Neural progenitor cell (in vitro differentiated cells): ENCODE measurements at regions not wholly inside any gene's neighbourhood (a gene's known extent, or its start where the extent isn't known, plus 50 kb on each side); places are given as distances from the start of the nearest gene placed in this dataset.

Experiments
- DNase-seq: peaks from one replicate; pipeline ENCODE4 v3.0.0-alpha.2; 2016; ENCODE audit warnings: low spot score
- H2AFZ ChIP-seq: fragments of 200-600 bp; sonication (generic); replicated peaks from 2 replicates; pipeline ENCODE4 v1.6.1; 2016; ENCODE audit warnings: antibody characterized with exemption
- H3F3A ChIP-seq: fragments of 200-600 bp; sonication (generic); 2 replicates; pipeline ENCODE4 v1.6.1; 2016; ENCODE audit warnings: antibody characterized with exemption, low read depth
- H3K27ac ChIP-seq: fragments of 200-600 bp; sonication (generic); 2 replicates; pipeline ENCODE4 v1.5.1; 2016; ENCODE audit warnings: mild to moderate bottlenecking
- H3K27me3 ChIP-seq: fragments of 200-600 bp; sonication (generic); 2 replicates; pipeline ENCODE4 v1.6.1; 2016; ENCODE audit warnings: mild to moderate bottlenecking, moderate library complexity
- H3K36me3 ChIP-seq: fragments of 200-600 bp; sonication (generic); 2 replicates; pipeline ENCODE4 v1.5.1; 2016
- H3K4me1 ChIP-seq: fragments of 200-600 bp; sonication (generic); 2 replicates; pipeline ENCODE4 v1.6.1; 2016; ENCODE audit warnings: mixed run types
- H3K4me2 ChIP-seq: fragments of 200-600 bp; sonication (generic); 2 replicates; pipeline ENCODE4 v1.6.1; 2016
- H3K4me3 ChIP-seq: fragments of 200-600 bp; sonication (generic); 2 replicates; pipeline ENCODE4 v1.5.1; 2016
- H3K79me2 ChIP-seq: fragments of 200-600 bp; sonication (generic); 2 replicates; pipeline ENCODE4 v1.6.1; 2016; ENCODE audit warnings: low read depth
- H3K9ac ChIP-seq: fragments of 200-600 bp; sonication (generic); 2 replicates; pipeline ENCODE4 v1.6.1; 2016
- H3K9me3 ChIP-seq: fragments of 200-600 bp; sonication (generic); 2 replicates; pipeline ENCODE4 v1.5.1; 2016; ENCODE audit warnings: low read depth
- H4K20me1 ChIP-seq: fragments of 200-600 bp; sonication (generic); 2 replicates; pipeline ENCODE4 v1.6.1; 2016; ENCODE audit warnings: low read depth
- H3K27ac Mint-ChIP-seq: 3 replicates; pipeline ENCODE4 v1.8.0; 2021; ENCODE audit warnings: mixed read lengths
- H3K27me3 Mint-ChIP-seq: 2 replicates; pipeline ENCODE4 v1.8.0; 2022; ENCODE audit warnings: low read depth, mild to moderate bottlenecking, inconsistent platforms, moderate library complexity, mixed read lengths; ENCODE audit not compliant: insufficient read depth
- H3K36me3 Mint-ChIP-seq: 3 replicates; pipeline ENCODE4 v1.8.0; 2021; ENCODE audit warnings: mixed read lengths
- H3K4me1 Mint-ChIP-seq: 3 replicates; pipeline ENCODE4 v1.8.0; 2021; ENCODE audit warnings: mixed read lengths
- H3K4me3 Mint-ChIP-seq: 3 replicates; pipeline ENCODE4 v1.8.0; 2021; ENCODE audit warnings: mild to moderate bottlenecking, moderate library complexity, mixed read lengths
- H3K9me3 Mint-ChIP-seq: 3 replicates; pipeline ENCODE4 v1.8.0; 2020; ENCODE audit warnings: mixed read lengths
- CTCF ChIP-seq: fragments of 200-600 bp; sonication (generic); IDR thresholded peaks from 2 replicates; pipeline ENCODE4 v1.5.1; 2017; ENCODE audit warnings: antibody characterized with exemption, mild to moderate bottlenecking
- EZH2 ChIP-seq: fragments of 200-600 bp; sonication (generic); IDR thresholded peaks from 2 replicates; pipeline ENCODE4 v1.6.1; 2017; ENCODE audit warnings: antibody characterized with exemption, mild to moderate bottlenecking, moderate library complexity
- EZH2phosphoT487 ChIP-seq: fragments of 200-600 bp; sonication (generic); IDR thresholded peaks from 2 replicates; pipeline ENCODE4 v1.6.1; 2017; ENCODE audit warnings: antibody characterized with exemption

- Histone ChIP-seq H3K4me2 (no peak overlapping the region), H3K4me1 (no peaks in the 10 kb centered on the region), H3K9me3 (no peaks in the 10 kb centered on the region), H3K27ac (no peak overlapping the region), H3K27me3 (peaks cover 86% of the 10 kb centered on the region), H2AFZ (no peak overlapping the region), H3K4me3 (no peak overlapping the region), H3K9ac (no peak overlapping the region), H3K36me3 (no peaks in the 10 kb centered on the region), H4K20me1 (no peaks in the 10 kb centered on the region), H3K79me2 (no peaks in the 10 kb centered on the region), H3F3A (no peaks in the 10 kb centered on the region)
- DNase-seq = no peak
- TF ChIP-seq CTCF (no peak), EZH2 (no peak), EZH2phosphoT487 (no peak)
- H3K36me3 Mint-ChIP-seq = no peaks in the 10 kb centered on the region
- no peak overlapping the region for H3K27ac Mint-ChIP-seq
- H3K27me3 Mint-ChIP-seq = peaks cover 23% of the 10 kb centered on the region
- peaks cover 4% of the 10 kb centered on the region for H3K4me1 Mint-ChIP-seq
- H3K9me3 Mint-ChIP-seq = no peaks in the 10 kb centered on the region
- H3K4me3 Mint-ChIP-seq = peak overlapping the region; percentile 40
These were observed 127.5 kb upstream of the LPCAT1 start for GRCh38 chr5:1651250-1651649.

- no peak for DNase-seq
- no peaks in the 10 kb centered on the region for H3K36me3 ChIP-seq
- peaks cover 31% of the 10 kb centered on the region for H3K27me3 Mint-ChIP-seq
- H3K36me3 Mint-ChIP-seq = no peaks in the 10 kb centered on the region
- no peaks in the 10 kb centered on the region for H4K20me1 ChIP-seq
- H2AFZ ChIP-seq = no peak overlapping the region
- TF ChIP-seq EZH2phosphoT487 (no peak), EZH2 (no peak), CTCF (no peak)
- H3K4me3 ChIP-seq = no peak overlapping the region
- H3K4me1 ChIP-seq = no peaks in the 10 kb centered on the region
- H3K4me1 Mint-ChIP-seq = peaks cover 4% of the 10 kb centered on the region
- H3K9ac ChIP-seq = no peak overlapping the region
- H3K9me3 Mint-ChIP-seq = no peaks in the 10 kb centered on the region
- no peak overlapping the region for H3K27ac Mint-ChIP-seq
- H3F3A ChIP-seq = peaks cover 4% of the 10 kb centered on the region
- H3K79me2 ChIP-seq = no peaks in the 10 kb centered on the region
- no peak overlapping the region for H3K4me3 Mint-ChIP-seq
- no peaks in the 10 kb centered on the region for H3K9me3 ChIP-seq
- H3K27ac ChIP-seq = no peak overlapping the region
- H3K4me2 ChIP-seq = no peak overlapping the region
- H3K27me3 ChIP-seq = peaks cover 86% of the 10 kb centered on the region
These were observed 125.8 kb upstream of the LPCAT1 start for GRCh38 chr5:1649554-1649953.

- Mint-ChIP-seq H3K36me3 (no peaks in the 10 kb centered on the region), H3K9me3 (no peaks in the 10 kb centered on the region), H3K4me3 (no peak overlapping the region), H3K27me3 (peaks cover 35% of the 10 kb centered on the region), H3K4me1 (peaks cover 7% of the 10 kb centered on the region), H3K27ac (no peak overlapping the region)
- TF ChIP-seq EZH2phosphoT487 (no peak), CTCF (no peak), EZH2 (no peak)
- H3F3A ChIP-seq = peaks cover 9% of the 10 kb centered on the region
- no peak overlapping the region for H3K9ac ChIP-seq
- peaks cover 86% of the 10 kb centered on the region for H3K27me3 ChIP-seq
- H3K4me2 ChIP-seq = no peak overlapping the region
- no peaks in the 10 kb centered on the region for H3K36me3 ChIP-seq
- H3K9me3 ChIP-seq = no peaks in the 10 kb centered on the region
- H2AFZ ChIP-seq = no peak overlapping the region
- H4K20me1 ChIP-seq = no peaks in the 10 kb centered on the region
- peaks cover 3% of the 10 kb centered on the region for H3K4me1 ChIP-seq
- H3K4me3 ChIP-seq = no peak overlapping the region
- H3K27ac ChIP-seq = no peak overlapping the region
- DNase-seq = no peak
- H3K79me2 ChIP-seq = no peaks in the 10 kb centered on the region
These were observed 125.0 kb upstream of the LPCAT1 start for GRCh38 chr5:1648806-1649205.
